ENCODE measurements at regions not wholly inside any gene's neighbourhood (a gene's known extent, or its start where the extent isn't known, plus 50 kb on each side); places are given as distances from the start of the nearest gene placed in this dataset.

DNA sequence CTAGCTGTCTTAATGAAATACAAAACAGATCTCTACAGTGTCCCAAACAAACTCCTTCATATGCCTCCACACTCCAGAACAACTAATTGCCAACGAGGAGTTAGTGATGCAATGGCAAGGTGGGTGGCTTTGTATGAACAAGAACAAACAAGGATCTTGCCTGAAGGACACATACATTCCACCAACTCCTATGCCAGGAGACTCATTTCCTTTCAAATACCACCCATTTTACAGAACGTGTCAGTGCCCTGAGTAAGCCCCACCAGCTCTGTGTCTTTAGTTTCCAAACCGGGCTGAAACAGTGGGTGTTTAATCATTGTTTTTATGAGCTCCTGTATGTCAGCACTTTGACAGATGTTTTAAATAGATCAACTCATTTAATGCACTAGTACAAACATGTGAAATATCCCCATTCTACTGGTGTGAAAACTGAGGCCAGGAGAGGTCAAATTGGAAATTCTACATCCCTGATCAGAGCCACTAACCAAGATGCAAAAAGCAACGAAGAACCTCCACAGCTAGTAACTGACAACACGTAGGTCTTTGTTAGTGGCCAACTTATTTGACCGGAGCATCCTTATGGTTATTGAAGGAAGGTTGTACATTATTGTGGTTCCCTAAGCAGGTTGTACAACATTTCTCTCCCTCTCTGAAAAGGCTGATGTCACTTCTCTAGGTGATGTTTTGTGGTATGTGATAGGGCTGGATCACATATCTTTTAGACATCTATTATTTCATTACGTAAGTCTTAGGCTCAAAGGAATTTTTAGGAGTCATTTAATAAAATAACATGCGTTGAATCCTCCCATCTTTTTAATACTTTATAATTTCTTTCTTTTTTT is 534.9 kb upstream of the TNP1 start:
- DNase-seq (ENCODE audit: extremely low read depth in 1 of 2, low read depth in 1 of 2), result no peak

DNA sequence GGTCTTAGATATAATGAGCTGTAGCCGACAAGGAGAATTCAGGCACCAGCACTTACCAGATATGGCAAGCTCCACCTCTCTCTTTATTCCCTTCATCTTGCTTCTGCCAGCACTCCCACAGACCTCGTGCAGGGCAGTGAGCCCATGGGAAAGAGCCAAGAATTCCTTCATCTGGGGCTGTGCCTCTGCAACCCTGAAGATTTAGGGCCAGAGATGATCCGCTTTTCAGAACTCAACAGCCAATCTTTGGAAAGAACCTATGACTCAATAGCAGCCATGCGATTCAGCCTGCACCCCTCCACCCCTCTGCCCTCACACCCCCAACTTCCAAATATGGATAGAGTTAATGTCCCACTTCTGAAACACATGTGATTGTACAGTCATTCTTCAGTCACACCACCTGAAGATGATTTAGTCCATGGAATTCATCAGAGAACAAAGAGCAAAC is 533.7 kb upstream of the TNP1 start:
- no peak for DNase-seq (ENCODE audit: extremely low read depth in 1 of 2, low read depth in 1 of 2)

DNA sequence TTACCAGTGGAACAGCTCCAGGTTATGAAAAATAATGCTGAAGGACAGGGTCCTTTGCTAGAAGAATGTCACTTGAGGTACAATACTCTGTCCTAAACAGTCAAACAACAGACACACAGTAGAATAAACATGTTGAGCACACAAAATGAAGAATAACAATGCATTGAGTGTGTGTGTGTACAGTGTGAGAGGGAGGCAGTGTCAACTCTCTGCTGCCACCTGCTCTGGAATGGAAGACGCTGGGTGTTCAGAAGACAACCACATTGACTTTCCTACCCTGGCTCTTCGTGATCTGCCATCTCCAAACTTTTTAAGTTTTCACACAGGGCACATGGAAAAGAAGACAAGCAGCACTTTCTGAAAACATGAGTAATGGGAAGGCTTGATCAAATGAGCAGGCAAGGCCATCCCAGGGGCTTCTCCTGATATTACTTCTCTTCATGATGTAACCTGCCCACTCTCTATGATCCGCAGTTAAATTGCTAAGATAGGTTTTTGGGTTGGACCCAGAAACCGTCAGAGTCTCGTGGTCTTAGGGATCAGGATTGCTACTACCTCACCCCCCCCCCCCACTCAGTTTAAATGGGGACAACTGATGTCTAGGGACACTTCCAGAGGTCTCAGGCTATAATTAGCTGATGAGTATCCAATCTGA is 533.2 kb upstream of the TNP1 start:
- no peak for DNase-seq (ENCODE audit: extremely low read depth in 1 of 2, low read depth in 1 of 2)

DNA sequence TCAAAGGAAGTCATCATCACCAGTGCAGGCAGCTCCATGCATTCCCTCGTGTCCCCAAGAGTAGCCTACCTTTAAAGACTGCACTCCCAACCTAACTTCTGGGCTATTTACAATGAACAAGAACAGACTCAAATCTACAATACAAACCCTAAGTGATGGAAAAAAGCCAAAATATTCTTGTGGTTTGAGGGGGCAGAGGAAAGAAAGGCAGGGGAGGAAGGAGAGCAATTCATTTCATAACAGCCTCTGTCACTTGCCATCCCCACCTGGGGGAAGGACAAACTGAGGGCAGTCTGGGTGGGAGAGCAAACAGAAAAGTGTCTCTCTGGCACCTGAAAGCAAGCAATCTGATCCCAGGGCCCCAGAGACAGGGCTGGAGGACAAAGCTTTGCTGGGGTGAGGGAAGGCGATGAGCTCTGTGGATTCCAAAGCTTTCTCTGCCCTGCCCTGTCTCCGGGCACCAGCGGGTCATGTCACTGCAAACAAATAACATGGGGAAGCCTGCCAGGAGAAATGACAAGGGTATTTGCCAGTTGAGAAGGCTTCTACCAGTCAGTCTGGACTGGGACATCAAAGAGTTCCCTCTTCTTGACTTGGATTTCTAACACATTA is 528.0 kb upstream of the TNP1 start:
- no peak for DNase-seq (ENCODE audit: extremely low read depth in 1 of 2, low read depth in 1 of 2)

DNA sequence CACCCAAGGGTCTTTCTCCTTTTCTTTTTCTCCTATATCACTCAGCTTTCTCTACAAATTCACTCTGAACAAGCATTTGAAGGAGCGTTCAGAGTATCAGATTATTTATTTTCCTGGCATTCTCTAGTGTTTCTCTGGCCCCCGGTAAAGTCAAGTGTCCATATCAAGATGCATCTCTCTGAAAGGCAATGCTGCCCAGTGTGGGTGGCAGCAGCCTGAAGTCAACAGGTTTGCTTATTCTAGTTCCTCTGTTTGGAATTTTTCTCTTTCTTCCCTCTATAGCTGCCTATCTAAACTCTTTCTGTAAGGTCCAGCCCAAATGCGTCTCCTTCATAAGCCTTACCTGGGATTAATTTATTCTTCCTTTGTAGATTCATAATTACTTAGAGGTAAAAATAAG is 526.2 kb upstream of the TNP1 start:
- DNase-seq (ENCODE audit: extremely low read depth in 1 of 2, low read depth in 1 of 2), result no peak

DNA sequence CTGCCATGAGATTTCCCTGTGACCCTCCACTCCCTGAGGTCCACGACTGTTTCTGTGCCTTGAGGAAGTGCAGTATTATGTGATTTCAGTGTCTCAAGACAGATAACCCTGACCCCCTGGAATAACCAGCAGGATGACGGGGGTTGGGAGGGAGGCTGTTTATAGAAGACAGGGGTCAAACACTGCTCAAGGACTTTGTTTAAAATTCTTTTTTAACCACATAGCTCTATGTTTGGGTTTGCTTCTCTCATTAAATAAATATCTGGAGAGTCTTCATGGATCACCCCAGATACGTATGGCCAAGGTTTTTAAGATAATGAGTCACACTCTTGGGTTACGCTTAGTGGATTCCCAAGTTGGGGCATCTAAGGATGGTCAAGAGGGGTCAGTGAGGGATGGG is 523.8 kb upstream of the TNP1 start:
- no peak for DNase-seq (ENCODE audit: extremely low read depth in 1 of 2, low read depth in 1 of 2)

DNA sequence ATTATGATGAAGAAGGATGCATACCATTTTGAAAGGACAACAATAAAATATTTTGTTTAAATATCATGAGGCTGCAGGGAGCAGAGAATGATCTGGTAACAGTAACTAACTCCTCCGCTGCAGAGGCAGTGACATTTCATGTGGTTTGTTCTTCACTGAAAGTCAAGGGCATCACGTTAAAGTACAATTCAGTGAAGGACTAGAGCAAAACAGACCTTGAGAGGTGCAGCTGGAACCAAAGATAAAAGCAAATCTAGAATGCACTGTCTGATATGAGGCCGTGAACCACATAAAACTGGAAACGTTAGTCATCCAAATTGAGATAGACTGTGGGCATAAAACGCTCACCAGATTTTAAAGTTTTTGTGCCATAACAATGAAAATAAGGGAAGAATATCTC is 522.9 kb upstream of the TNP1 start:
- DNase-seq (ENCODE audit: extremely low read depth in 1 of 2, low read depth in 1 of 2), result no peak

DNA sequence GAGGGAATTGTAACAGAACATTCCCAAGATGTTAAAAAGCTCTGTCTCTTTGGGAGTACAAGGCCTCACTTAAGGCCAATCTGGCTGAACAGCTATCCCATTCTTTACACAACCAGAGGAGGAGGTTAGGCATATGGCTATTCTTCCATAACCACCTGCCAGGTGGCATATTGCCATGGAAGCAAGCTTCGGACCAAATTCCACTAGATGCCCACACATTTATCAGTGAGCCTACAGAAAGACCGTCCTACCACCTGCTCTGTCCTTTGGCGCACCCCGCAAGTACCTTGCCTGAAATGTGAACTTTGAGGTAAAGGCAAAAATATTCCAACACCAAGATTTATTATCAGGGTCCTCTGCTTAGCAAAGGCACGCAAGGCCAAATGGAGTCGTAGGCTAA is 519.9 kb upstream of the TNP1 start:
- DNase-seq (ENCODE audit: extremely low read depth in 1 of 2, low read depth in 1 of 2), result no peak

DNA sequence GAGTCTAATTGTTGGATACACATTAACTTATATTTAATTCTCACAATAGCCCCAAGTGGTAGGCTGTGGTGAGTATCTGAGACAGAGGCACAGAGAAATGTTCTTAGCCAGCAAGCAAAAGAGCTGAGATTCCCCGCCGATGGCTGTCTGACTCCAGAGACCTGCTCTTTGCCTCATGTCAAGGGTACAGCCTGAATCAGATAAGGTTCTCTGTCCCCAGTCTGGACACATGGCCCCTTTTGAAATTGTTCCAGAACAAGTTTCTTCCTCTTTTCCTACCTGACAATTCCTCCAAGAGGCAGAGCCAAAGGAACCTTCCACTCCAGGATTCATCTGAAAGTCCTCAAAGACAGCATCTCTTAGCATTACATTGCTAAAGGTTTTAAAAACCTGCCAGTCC is 512.9 kb upstream of the TNP1 start:
- no peak for DNase-seq (ENCODE audit: extremely low read depth in 1 of 2, low read depth in 1 of 2)

DNA sequence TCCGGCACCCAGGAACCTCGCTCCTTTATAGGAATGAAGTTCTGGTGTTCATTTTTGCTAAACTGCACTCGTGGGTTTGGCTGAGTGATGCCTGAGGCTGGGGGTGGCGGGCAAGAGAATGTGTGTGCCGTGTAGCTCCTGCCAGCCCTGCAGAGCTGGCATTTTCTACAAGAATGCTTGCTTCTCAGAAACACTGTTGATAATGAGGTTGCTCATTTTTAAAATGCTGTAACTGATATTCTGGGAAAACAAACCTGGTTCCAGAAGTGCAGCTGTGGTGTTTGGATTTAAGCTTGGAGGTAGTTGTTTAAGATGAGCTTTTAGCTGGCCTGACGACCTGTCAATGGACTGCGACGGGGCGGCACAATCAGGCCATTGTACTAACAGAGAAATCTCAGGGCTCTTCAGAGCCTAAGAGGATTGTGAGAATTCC is 511.9 kb upstream of the TNP1 start:
- DNase-seq (ENCODE audit: extremely low read depth in 1 of 2, low read depth in 1 of 2), result no peak

DNA sequence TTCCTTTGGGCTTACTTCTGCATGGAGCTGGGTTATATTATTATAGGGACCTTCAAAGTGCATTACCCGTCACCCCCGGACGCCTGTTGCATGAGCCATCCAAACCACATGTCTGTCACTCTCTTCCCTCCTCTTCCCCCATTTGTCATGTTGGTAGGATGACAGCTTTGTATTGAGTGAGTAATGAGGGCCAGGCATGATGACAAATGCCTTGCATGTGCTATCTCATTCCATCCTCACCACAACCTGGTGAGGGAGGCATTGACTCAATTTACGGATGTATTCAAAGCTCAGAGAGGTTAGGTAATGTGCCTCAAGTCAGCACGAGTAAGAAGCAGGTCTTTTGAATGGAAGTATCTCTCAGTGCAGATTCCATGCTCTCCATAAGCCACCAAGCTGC is 510.5 kb upstream of the TNP1 start:
- no peak for DNase-seq (ENCODE audit: extremely low read depth in 1 of 2, low read depth in 1 of 2)

DNA sequence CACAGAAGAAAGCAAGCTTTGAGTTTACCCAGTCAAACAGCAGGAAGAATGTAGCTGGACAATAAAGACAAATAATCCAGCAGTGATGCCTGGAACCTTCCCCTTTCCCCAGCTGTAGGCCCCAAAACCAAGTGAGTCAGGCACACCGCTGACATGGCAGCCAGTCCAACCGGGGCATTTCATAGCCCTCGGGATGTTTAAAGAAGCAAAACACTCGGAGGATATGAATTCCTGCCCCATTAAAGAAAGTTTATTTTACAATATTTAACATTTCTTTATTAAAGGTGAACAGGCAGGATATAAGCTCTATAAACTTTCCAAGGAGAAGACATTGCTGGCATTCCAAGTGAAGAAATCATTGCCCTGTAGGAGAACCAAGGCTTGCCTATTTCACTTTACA is 507.6 kb upstream of the TNP1 start:
- no peak for DNase-seq (ENCODE audit: extremely low read depth in 1 of 2, low read depth in 1 of 2)

DNA sequence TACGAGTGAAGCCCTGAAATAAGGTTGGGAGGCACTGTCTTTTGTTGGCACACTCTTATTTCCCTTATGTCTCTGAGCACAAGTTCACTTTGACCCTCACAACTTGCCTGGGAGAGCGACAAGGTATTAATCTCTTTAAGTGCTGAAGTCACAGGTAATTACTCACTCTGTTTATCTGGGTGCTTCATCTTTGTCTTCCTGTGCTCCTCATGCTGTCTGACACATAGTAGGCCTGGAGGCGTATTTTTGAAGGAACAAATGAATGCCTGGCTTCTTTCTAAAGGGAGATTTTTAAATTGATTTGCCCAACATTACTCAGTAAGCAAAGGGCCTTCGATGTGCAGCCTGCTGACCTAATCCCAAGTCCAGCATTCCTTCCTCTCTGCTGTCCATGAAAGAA is 507.1 kb upstream of the TNP1 start:
- DNase-seq (ENCODE audit: extremely low read depth in 1 of 2, low read depth in 1 of 2), result no peak

DNA sequence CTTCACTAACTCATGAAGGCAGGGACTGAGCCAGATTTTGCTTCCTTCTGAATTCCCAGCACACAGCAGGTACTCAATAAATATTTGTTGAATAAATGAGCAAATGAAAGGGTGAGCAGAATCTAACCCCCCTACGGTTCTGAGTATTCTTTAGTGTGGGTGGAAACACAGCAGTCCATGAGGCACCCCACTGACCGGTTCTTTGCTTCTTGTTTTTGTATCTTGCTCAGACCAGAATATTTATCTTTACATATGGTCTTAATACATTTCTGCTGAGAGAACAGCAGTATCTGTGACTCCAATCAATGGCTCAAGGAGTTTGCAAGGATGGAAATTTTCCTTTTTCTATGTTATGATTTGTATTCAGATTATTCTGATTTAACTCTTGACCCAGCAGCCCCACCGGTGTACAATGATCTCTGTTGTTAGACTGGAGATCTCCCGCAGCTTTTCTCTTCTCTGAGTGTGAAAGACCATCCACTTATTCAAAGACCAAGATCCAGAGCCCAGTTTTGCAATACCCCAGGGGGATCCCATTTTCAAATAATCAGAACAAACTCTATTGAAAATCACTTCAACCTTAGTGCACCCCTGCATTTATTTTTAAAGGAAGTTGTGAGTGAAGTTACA is 506.5 kb upstream of the TNP1 start:
- no peak for DNase-seq (ENCODE audit: extremely low read depth in 1 of 2, low read depth in 1 of 2)

DNA sequence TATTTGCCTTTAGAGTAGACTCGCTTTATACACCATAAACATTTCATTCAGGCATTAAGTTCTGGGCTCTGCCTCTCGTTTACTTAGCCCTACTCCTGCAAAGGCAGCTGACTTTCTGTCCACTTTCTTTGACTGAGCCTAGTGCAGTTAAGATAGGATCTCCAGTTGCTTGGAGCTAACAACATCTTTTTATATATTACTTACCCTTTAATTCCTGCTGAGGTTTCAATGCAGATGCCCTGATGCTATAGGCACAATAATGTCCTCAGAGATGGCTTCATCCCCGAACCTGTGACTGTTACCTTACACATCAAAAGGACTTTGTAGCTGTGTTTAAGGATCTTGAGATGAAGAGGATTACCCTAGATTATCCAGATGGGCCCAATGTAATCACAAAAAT is 505.8 kb upstream of the TNP1 start:
- DNase-seq (ENCODE audit: extremely low read depth in 1 of 2, low read depth in 1 of 2), result no peak

DNA sequence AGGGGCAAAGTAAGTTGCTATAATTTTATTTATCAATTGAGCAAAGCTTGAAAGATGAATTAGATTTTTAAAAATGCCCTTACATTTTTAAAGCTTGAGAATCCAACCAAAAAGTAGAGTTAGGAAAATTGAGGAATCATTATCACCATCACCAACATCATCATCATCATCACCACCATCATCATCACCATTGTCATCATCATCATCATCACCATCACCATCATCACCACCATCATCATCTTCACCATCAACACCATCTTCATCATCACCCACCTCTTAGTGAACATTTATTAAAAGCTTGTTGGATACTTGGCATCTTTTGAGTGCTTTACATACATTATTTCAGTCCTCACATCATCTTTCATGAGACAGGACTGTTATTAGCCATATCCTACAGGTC is 504.4 kb upstream of the TNP1 start:
- DNase-seq (ENCODE audit: extremely low read depth in 1 of 2, low read depth in 1 of 2), result no peak

DNA sequence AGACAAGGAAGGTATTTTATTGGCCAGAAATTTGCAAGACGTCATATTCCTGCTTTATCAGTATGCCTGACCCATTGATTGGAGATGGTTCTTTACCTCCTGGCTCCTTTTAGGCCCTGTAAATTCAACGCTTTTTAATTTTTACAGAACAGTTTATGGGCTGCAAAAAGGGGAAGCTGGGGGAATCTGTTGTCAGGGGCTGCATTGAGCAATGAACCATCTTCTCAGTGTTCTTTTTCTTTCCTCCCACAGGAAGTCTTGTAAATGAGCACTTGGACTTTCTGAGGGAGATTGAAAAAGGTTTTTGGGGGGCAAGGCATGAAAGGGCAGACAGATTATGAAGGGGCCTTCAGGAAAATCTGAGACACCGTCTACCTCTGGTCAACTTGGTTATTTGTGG is 503.6 kb upstream of the TNP1 start:
- DNase-seq (ENCODE audit: extremely low read depth in 1 of 2, low read depth in 1 of 2), result no peak

DNA sequence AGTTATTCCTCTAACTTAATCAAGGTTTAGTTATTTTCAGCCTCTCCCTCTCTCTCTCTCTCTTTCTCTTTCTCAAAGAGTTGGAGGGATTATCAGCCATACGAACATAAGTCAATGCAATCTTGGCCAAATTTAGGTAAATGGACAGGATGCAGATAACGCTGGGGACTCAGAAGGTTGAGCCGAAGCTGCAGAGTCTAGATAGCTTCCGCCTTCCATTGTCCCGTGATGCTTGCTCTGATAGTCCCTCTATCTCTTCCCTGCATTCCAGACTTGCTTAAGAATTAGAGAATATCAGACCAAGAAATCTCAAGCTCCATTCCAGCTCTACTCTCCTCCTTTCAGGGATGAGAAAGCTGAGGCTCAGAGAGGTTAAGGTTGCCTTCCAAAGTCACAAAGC is 502.8 kb upstream of the TNP1 start:
- DNase-seq (ENCODE audit: extremely low read depth in 1 of 2, low read depth in 1 of 2), result no peak

DNA sequence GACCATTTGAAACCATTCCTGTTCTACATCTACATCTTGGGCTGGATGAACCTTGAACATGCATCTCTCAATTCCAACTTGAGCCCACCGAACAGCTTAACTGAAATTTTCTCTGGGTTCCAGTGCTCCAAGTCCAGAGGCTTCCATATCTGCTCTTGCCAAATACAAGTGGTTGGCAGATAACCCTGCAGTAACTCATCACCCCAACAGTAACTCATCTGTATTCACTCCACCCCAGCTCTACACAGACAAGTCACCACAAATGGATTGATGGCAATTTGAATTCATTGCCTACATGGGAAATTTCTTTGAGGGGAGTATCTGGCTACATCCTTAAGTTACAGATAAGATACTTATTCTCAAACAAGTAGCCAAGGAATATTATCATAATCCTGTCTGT is 502.4 kb upstream of the TNP1 start:
- no peak for DNase-seq (ENCODE audit: extremely low read depth in 1 of 2, low read depth in 1 of 2)

DNA sequence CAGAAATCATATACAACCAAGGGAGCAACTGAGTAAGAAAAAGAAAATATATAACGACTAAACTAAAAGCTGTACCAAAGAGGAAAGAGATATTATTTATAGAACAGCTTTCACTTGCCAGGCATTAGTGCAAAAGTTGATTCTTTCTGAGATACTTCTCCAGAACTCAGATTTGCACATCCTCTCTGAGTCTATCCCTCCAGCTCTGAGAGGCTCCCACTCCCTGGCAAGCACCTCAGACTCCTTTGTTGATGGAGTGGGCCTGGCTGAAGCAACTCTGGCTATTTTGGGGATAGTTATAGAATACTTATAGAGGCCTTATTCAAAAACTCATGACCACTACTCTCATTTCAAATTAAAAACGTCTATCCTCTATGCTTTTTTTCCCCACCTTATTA is 501.6 kb upstream of the TNP1 start:
- no peak for DNase-seq (ENCODE audit: extremely low read depth in 1 of 2, low read depth in 1 of 2)

DNA sequence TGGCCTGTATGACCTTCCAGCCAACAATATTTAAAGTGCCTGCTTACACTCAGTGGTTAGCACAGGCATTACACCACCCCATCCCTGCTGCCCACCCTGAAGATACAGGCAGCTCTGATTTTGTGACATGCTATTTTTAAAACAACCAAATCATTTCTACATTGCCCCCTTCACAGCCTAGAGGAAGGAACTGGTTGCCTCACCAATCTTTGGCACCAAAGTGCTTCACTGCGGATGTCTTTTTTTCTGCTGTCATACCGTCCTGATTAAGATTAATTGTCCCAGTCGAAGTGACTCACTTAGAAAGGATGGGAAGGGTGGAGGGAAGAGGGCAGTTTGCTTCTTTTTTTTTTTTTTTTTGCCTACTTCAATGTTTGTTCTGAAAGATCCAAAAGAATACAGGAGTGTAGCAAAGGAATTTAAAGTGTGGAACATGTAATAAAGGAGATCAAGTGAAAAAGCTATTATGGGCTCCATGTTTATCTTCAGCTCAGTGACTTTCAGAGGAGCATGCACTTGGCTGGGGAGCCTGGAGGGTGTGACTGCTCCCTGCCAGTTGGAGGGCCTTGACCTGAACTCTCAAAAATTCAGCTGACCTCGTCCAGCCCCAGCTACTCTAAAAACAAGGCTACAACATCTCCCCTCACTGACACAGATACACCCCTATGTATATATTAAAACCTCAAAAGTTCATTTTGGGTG is 501.1 kb upstream of the TNP1 start:
- DNase-seq (ENCODE audit: extremely low read depth in 1 of 2, low read depth in 1 of 2), result no peak
